ENCODE measurements at regions not wholly inside any gene's neighbourhood (a gene's known extent, or its start where the extent isn't known, plus 50 kb on each side); places are given as distances from the start of the nearest gene placed in this dataset.

DNA sequence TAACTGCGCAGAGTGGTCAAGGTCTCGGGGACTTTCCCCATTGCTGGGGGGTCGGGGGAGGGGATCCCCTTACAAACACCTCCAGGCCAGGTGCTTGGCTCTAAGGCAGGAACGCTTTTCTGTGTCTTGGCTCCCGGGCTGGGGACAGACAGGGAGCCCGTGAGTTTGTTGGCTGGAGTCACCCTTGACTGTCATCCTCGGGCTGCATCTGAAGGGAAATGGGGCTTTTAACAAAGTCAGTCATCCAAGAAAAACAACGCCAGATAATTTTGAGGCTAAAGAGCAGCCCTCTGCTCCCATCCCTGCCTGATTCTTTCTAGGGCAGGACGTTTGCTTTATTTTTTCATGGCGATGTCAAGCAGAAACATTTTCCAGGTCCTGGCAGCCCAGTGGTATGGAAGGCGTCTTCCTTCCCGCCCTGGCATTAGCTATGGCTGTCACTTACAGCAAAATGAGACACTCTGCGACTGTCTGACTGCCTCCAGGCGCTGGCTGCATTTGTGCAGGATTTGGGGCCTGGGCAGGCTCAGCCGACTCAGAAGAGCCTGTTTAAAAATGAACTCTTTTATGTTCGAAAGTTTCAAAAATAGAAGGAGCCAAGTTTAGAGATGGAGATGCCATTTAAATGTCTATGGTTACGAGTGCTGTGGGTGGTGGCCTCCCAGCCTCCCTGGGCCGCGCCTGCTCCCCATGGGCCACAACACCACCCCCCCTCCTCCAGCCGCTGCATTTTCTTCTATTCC, 54.7 kb upstream of the TNS3 start:
- peak; percentile 10 for DNase-seq

GRCh38 chr7:47636081-47636432, 54.1 kb upstream of the TNS3 start:
- no peak for DNase-seq

DNA sequence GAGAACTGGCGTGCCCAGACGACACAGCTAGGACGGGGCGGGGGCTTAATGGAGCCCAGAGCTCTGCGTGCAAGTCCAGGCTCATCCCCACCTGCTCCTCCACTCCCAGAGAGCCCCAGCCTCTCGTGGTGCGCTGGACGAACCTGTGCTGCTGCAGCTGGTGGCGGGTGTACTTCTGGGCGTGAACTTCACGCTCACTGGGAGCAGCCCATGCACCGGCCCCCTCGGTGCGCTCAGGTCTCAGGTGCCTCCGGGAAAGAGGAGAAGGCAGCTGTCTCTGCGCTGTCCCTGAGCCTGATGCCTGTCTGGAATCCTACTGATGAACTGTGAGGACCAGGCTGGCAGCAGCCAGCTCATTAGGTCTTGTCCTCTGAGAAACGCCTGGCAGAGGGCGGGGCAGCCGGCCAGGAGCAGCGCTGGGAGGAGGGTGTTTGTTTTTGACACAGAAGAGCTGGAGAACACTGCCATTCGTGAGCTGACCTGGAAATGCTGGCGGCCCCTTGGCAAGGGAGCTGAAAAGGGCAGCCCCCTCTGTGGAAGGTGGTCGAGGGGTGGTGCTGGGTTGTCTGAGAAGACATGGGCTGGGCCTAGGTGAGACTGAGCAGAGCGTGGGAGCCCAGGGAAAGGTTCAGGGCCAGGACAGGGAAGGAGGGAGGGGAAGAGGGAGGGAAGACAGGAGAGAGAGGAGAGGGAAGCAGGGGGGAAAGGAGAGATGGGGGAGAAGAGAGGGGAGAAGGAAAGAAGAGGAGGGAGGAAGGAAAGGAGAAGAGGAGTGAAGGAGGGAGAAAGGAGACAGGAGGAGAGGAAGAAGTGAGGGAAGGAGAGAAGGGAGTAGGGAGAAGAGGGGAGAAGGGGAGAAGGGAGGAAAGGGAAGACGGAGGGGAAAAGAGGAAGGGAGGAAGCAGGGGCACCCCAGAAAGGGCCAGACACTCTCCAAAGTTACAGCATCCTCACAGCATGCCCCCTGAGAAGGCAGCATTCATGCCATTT, 53.5 kb upstream of the TNS3 start:
- no peak for DNase-seq

GRCh38 chr7:47634273-47634672, 52.4 kb upstream of the TNS3 start:
- no peak for DNase-seq

GRCh38 chr7:47633134-47633533, 51.2 kb upstream of the TNS3 start:
- DNase-seq, result no peak

All from skin of body (tissue), 1 donor.